Kidney epithelial cell (primary cell): ENCODE measurements at regions not wholly inside any gene's neighbourhood (a gene's known extent, or its start where the extent isn't known, plus 50 kb on each side); places are given as distances from the start of the nearest gene placed in this dataset.

ENCODE experiments used
- DNase-seq: peaks from one replicate; pipeline ENCODE4 v3.0.0-alpha.2; 2010; ENCODE audit warnings: low read depth
- H3K27me3 ChIP-seq: 2 replicates; pipeline ENCODE4 v1.6.0; 2011; ENCODE audit warnings: low read length; ENCODE audit not compliant: control insufficient read depth, insufficient read depth
- H3K36me3 ChIP-seq: 2 replicates; pipeline ENCODE4 v1.5.1; 2011; ENCODE audit warnings: low read length; ENCODE audit not compliant: control insufficient read depth, insufficient read depth
- H3K4me3 ChIP-seq: 2 replicates; pipeline ENCODE4 v1.5.1; 2011; ENCODE audit warnings: low read depth, mild to moderate bottlenecking, control low read depth, low read length
- TF ChIP-seq, protein P1 (sequence below): IDR thresholded peaks from 2 replicates; pipeline ENCODE4 v1.5.1; 2011; ENCODE audit warnings: mild to moderate bottlenecking, moderate library complexity, low read length, control low read depth, inconsistent platforms; ENCODE audit not compliant: insufficient read depth, poor library complexity, severe bottlenecking

DNA sequence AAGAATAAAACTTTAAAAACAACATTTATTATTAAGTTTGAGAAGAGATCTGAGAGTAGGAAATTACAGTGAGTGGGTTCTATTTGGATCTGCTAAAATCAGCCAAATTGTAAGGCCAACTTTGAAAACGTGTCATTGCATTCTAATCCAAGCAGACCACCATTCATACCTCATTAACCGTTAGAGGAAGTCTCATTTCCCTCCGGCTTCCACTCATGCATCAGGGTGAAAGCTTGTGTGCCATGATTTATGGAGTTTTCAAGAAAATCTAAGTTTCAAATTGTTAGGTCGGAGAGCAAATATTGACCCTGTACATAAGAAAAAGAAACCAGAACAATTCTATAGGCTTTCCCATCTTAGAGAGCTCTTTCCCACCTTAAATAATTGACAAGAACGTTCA is 166.6 kb upstream of the NRG3 start:
- TF ChIP-seq, protein P1, sequence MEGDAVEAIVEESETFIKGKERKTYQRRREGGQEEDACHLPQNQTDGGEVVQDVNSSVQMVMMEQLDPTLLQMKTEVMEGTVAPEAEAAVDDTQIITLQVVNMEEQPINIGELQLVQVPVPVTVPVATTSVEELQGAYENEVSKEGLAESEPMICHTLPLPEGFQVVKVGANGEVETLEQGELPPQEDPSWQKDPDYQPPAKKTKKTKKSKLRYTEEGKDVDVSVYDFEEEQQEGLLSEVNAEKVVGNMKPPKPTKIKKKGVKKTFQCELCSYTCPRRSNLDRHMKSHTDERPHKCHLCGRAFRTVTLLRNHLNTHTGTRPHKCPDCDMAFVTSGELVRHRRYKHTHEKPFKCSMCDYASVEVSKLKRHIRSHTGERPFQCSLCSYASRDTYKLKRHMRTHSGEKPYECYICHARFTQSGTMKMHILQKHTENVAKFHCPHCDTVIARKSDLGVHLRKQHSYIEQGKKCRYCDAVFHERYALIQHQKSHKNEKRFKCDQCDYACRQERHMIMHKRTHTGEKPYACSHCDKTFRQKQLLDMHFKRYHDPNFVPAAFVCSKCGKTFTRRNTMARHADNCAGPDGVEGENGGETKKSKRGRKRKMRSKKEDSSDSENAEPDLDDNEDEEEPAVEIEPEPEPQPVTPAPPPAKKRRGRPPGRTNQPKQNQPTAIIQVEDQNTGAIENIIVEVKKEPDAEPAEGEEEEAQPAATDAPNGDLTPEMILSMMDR: no peak
- no peaks in the 10 kb centered on the region for H3K36me3 ChIP-seq
- no peak overlapping the region for H3K4me3 ChIP-seq
- DNase-seq: no peak
- H3K27me3 ChIP-seq: no peaks in the 10 kb centered on the region

DNA sequence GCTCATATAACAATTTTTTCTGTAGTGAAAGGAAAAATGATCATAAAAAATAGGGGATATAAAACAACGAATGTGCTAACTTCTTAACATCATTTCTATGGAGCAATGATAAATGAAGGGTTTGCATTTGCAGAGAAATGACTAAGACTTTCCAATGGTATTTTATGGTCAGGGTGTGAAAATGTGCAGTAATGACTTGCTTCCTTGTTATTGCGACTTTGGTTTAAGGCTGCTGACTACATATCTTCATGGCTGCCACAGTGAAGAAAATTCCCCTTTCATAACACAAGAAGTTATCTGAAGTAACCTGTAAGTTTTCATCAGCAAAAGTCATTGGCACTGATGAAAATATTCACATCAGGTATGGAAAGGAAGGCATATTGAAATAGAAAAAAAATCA is 166.1 kb upstream of the NRG3 start:
- Histone ChIP-seq H3K36me3 (no peaks in the 10 kb centered on the region), H3K27me3 (no peaks in the 10 kb centered on the region), H3K4me3 (no peak overlapping the region)
- TF ChIP-seq, protein P1: no peak
- no peak for DNase-seq

DNA sequence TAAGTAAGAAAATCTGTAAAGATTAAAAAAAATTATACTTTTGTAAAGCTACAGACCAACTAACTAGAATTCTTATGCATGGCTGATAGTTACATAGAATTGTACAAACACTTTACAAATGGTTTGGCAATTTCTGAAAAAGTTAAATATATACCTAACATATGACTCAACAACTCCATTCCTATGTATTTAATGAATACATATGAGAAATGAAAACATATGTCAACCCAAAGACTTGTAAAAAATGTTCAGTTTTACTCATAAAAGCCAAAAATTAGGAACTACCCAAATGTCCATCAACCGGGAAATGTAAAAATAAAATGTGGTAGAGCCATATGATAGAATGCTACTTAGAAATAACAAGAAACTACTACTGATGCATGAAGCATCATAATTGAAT is 152.6 kb upstream of the NRG3 start:
- TF ChIP-seq, protein P1: no peak
- no peaks in the 10 kb centered on the region for H3K27me3 ChIP-seq
- DNase-seq: no peak
- no peak overlapping the region for H3K4me3 ChIP-seq
- H3K36me3 ChIP-seq: no peaks in the 10 kb centered on the region

DNA sequence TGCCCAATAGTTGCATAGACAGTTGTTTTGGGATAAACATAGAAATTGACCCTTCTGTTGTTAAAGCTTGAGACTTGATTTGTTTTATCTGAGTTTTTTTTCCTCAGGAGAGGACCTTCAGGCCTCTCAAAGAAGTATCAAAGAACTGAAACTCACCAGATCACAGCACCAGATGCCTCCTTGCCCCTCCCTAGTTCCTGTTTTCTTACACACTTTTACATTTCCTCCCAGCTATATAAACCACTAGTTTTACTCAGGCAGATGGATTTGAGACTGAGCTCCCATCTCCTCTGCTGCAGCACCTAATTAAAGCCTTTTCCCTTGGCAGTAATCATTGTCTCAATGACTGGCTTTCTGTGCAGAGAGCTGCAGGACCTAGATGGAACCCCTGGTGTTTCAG is 150.6 kb upstream of the NRG3 start:
- Histone ChIP-seq H3K27me3 (no peaks in the 10 kb centered on the region), H3K36me3 (no peaks in the 10 kb centered on the region), H3K4me3 (no peak overlapping the region)
- DNase-seq: no peak
- TF ChIP-seq, protein P1: no peak

DNA sequence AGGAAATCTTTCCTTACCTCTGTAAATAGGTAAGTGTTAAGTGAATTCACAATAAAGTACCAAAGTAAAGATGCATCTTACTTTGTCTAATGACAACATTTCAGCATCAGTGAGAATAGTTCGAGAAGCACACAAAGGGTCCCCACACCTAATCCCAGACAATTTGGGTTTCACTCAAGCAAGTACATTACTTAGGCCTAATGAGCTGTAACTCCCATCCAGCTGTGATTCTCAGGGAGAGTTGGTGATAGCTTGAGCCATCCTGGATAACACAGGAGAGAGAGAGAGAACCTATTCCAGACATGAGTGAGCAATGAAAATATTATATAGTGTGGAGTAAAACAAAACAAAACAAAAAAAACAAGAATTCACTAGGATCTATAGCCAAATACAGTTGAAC is 149.1 kb upstream of the NRG3 start:
- DNase-seq: peak; percentile 37
- Histone ChIP-seq H3K4me3 (no peak overlapping the region), H3K36me3 (no peaks in the 10 kb centered on the region), H3K27me3 (no peaks in the 10 kb centered on the region)
- TF ChIP-seq, protein P1: no peak

DNA sequence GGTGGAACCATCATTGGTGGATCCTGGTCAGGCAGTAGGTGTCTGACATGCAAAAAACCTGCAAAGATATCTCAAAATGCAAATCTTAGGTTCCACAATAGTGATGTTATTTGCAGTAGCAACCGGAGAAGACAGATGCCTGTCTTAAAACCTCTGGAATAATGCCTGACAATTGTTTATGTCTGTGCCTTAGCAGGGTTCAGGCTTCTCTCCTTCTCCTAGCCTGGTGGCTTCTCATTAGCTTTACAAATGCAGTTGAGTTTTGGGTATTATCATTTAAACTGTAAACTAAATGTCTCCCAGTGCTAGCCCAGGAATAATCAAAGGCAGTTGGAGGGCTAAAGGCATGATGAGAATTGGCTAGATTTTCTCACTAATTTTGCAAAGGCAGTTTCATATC is 146.3 kb upstream of the NRG3 start:
- Histone ChIP-seq H3K36me3 (no peaks in the 10 kb centered on the region), H3K4me3 (no peak overlapping the region), H3K27me3 (no peaks in the 10 kb centered on the region)
- TF ChIP-seq, protein P1: no peak
- DNase-seq: no peak
